Fibroblast of the aortic adventitia (primary cell): ENCODE measurements at regions not wholly inside any gene's neighbourhood (a gene's known extent, or its start where the extent isn't known, plus 50 kb on each side); places are given as distances from the start of the nearest gene placed in this dataset.

ENCODE experiments used
- DNase-seq: peaks from one replicate; pipeline ENCODE4 v3.0.0-alpha.2; 2010; ENCODE audit warnings: low read depth
- H3K4me3 ChIP-seq: 2 replicates; pipeline ENCODE4 v1.5.1; 2011; ENCODE audit warnings: low read depth, mild to moderate bottlenecking, control low read depth, low read length, moderate library complexity
- CTCF ChIP-seq: IDR thresholded peaks from 2 replicates; pipeline ENCODE4 v1.5.1; 2011; ENCODE audit warnings: mild to moderate bottlenecking, low read length, control low read depth, inconsistent platforms; ENCODE audit not compliant: insufficient read depth

GRCh38 chr11:122604621-122605020 is 50.9 kb upstream of the UBASH3B start:
- TF ChIP-seq CTCF = no peak
- DNase-seq = no peak
- no peak overlapping the region for H3K4me3 ChIP-seq

- DNase-seq = peak; percentile 87
- no peak for TF ChIP-seq CTCF
Measured at GRCh38 chr11:122601141-122602125, 54.1 kb upstream of the UBASH3B start.

GRCh38 chr11:122600290-122600689 is 55.2 kb upstream of the UBASH3B start:
- no peak overlapping the region for H3K4me3 ChIP-seq
- no peak for TF ChIP-seq CTCF
- no peak for DNase-seq

More at GRCh38 chr11:122601141-122602125, 54.1 kb upstream of the UBASH3B start:
- H3K4me3 ChIP-seq = no peak overlapping the region

- TF ChIP-seq CTCF = no peak
- H3K4me3 ChIP-seq = no peak overlapping the region
Measured at GRCh38 chr11:122599434-122599833, 56.1 kb upstream of the UBASH3B start.

GRCh38 chr11:122598971-122599370 is 56.6 kb upstream of the UBASH3B start:
- DNase-seq = no peak
- TF ChIP-seq CTCF = no peak

More at GRCh38 chr11:122599434-122599833, 56.1 kb upstream of the UBASH3B start:
- DNase-seq = no peak

GRCh38 chr11:122597511-122597910 is 58.0 kb upstream of the UBASH3B start:
- no peak for DNase-seq
- TF ChIP-seq CTCF = no peak

More at GRCh38 chr11:122598971-122599370, 56.6 kb upstream of the UBASH3B start:
- no peak overlapping the region for H3K4me3 ChIP-seq

More at GRCh38 chr11:122597511-122597910, 58.0 kb upstream of the UBASH3B start:
- H3K4me3 ChIP-seq = no peak overlapping the region
